ENCODE measurements at regions not wholly inside any gene's neighbourhood (a gene's known extent, or its start where the extent isn't known, plus 50 kb on each side); places are given as distances from the start of the nearest gene placed in this dataset.

DNA sequence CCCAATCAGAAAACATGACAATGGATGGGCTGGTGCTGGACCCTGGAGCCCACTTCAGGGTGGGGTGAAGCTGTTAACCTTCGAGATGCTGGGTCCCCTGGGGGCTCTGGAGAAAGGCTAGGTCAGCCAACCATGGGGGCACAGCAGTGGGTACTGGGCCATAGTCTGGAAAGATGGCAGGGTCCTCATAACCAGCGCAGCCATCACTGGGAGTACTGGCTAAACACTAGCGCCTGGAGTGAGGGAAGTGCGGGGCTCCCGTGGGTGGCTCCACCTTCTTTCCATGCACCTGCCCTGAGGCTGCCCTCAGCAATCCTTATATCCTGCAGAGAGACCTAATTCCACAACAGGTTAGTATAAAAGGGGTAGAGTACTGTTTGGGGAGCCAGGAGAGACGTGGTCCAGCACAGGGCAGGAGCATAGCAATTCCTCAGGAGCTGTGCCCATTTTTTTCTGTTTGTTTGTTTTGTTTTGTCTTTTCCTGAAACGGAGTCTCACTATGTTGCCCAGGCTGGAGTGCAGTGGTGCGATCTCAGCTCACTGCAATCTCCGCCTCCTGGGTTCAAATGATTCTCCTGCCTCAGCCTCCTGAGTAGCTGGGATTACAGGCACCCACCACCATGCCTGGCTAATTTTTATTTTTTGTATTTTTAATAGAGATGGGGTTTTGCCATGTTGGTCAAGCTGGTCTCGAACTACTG, 122.6 kb upstream of the MEF2A start:
- DNase-seq: no peak

DNA sequence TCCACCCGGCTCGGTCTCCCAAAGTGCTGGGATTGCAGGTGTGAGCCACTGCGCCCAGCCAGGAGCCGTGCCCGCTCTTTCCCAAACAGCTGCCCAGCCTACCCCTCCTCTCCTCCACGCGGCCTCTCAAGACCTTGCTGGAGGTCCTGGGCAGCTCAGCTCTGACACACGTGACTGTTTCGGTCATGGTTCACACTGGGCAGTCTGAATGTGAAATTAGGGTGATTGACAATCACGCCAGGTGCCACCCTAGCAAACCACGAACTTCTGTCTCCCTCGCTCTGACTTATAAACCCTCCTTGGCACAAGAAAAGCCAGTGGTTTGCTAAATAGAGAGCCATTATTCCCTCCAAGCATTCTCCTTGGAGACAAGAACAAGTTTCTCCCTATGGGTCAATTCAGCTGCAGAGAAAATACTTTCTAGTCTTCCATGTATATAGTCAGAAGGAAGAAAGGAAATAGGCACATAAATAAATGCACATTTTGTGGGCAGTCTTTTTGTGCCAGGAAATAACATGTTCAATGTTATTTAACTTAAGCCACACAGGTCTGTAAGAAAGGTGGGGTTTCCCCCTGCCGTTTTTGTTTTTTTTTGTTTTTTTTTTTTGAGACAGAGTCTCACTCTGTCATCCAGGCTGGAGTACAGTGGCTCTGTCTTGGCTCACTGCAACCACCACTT, 121.9 kb upstream of the MEF2A start:
- DNase-seq: no peak

More for the DNA sequence above, 122.6 kb upstream of the MEF2A start:
- Histone ChIP-seq H3K27ac (peak overlapping the region; percentile 38 to 85 (median 66)), H3K4me1 (peaks cover 16 to 61% (median 32%) of the 10 kb centered on the region in 3 donors), H3K4me3 (no peak overlapping the region), H3K9me3 (no peaks in the 10 kb centered on the region), H3K36me3 (no peaks in the 10 kb centered on the region), H3K27me3 (no peaks in the 10 kb centered on the region)
- TF ChIP-seq, protein P1, sequence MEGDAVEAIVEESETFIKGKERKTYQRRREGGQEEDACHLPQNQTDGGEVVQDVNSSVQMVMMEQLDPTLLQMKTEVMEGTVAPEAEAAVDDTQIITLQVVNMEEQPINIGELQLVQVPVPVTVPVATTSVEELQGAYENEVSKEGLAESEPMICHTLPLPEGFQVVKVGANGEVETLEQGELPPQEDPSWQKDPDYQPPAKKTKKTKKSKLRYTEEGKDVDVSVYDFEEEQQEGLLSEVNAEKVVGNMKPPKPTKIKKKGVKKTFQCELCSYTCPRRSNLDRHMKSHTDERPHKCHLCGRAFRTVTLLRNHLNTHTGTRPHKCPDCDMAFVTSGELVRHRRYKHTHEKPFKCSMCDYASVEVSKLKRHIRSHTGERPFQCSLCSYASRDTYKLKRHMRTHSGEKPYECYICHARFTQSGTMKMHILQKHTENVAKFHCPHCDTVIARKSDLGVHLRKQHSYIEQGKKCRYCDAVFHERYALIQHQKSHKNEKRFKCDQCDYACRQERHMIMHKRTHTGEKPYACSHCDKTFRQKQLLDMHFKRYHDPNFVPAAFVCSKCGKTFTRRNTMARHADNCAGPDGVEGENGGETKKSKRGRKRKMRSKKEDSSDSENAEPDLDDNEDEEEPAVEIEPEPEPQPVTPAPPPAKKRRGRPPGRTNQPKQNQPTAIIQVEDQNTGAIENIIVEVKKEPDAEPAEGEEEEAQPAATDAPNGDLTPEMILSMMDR (IDR thresholded peaks at IDR 0.05): no peak
- no peak for TF ChIP-seq POLR2A (IDR thresholded peaks at IDR 0.05)
- 50 to 81% methylated on average over 7 to 9 of the region's 10 CpGs for WGBS, 2 donors
- intact Hi-C loops (cut with DNase I): loop anchor here (10.0 kb wide), 1 partner anchor 122 kb away; the partner anchor contains the start of gene MEF2A

DNA sequence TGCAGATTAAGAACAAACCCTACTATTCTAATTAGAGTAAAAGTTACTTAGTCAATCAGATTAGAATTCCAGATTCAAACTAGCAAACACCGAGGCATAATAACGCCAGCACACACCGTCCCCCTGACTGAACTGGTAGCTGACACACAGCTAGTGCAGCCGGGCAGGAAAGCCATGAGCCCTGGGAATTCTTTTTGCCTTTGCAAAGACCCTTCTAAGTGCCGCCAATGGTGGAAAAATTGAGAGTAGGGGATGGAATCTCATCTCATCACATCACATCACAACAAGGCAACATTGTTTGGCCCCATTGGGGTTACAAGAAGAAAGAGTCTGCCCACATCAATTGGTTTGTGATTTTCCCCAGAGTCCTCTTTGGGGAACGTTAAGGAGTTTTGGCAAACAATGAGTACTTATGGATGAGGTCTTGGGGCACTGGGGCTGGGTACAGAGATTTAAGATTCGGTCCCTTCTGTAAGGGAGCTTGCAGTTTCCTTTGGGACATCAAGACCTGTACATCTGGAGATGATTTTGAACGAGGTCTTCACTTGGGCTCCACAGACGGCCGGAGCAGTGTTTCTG, 120.4 kb upstream of the MEF2A start:
- no peak overlapping the region for H3K27ac ChIP-seq
- H3K9me3 ChIP-seq: no peaks in the 10 kb centered on the region
- no peak for DNase-seq
- no peaks in the 10 kb centered on the region for H3K27me3 ChIP-seq
- peaks cover 17 to 67% (median 31%) of the 10 kb centered on the region in 3 donors for H3K4me1 ChIP-seq
- H3K4me3 ChIP-seq: no peak overlapping the region
- no peak for TF ChIP-seq POLR2A (IDR thresholded peaks at IDR 0.05)
- TF ChIP-seq, protein P1 (IDR thresholded peaks at IDR 0.05): no peak
- 84 to 89% methylated on average over 7 to 10 of the region's 10 CpGs for WGBS, 2 donors
- intact Hi-C loops (cut with DNase I): loop anchor here (10.0 kb wide), 1 partner anchor 119 kb away; the partner anchor contains the start of gene MEF2A
- no peaks in the 10 kb centered on the region for H3K36me3 ChIP-seq

More for the DNA sequence above, 121.9 kb upstream of the MEF2A start:
- H3K4me3 ChIP-seq: no peak overlapping the region
- no peaks in the 10 kb centered on the region for H3K9me3 ChIP-seq
- peaks cover 16 to 57% (median 31%) of the 10 kb centered on the region in 3 donors for H3K4me1 ChIP-seq
- H3K27me3 ChIP-seq: no peaks in the 10 kb centered on the region
- TF ChIP-seq POLR2A (IDR thresholded peaks at IDR 0.05): no peak
- TF ChIP-seq, protein P1 (IDR thresholded peaks at IDR 0.05): no peak
- intact Hi-C loops (cut with DNase I): loop anchor here (10.0 kb wide), 1 partner anchor 121 kb away; the partner anchor contains the start of gene MEF2A
- H3K36me3 ChIP-seq: no peaks in the 10 kb centered on the region
- WGBS, 2 donors: 46 to 74% methylated on average over 8 to 11 of the region's 13 CpGs
- peak overlapping the region in 3 of 4 donors; percentile 64 to 85 (median 69) for H3K27ac ChIP-seq

DNA sequence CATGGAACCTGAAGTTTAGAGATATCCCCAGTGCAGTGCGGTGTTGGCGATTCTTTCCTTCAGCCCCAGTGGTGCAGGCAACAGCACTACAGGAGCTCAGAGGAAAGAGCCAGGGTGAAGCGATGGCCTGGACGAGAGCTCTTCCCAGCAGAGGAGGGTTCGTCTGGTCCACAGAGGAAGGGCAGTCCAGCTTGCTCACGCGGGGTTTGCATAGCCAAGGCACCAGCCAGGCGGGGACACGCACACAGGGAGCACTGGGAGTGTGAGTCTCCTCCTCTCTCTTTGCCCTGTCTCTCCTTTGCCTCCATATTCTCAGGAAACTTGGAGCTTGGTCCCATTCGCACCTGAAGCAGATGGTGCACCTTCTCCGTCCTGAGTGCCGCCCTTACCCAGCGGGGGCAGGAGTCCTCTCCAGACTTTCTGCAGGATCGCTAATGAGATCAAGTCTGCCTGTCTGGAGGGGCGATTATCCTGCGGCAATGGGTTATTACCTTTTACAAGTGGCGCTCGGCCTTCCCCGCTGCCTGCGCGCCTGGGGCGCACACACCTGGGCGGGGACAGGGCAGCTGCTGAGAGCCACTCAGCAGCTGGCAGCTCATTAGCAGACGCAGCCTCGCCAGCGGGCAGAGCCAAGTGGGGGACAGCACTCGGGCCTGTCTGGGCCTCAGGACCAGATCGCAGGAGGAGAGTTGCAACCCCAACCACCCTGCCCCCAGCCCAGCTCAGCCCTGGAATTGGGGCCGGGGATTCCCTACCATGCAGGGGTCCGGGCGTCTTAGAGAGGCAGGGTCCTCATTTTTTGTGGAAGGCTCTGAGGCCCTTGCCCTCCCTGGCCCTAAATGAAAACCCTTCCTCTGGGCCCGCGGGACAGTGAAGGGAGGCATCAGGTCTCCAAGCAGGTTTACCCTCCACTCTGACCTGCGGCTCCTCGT, 119.0 kb upstream of the MEF2A start:
- peaks cover 28 to 67% (median 37%) of the 10 kb centered on the region in 3 donors for H3K4me1 ChIP-seq
- TF ChIP-seq, protein P1 (IDR thresholded peaks at IDR 0.05): no peak
- no peak for TF ChIP-seq POLR2A (IDR thresholded peaks at IDR 0.05)
- 79 to 80% methylated on average over 1 to 17 of the region's 35 CpGs for WGBS, 2 donors
- no peaks in the 10 kb centered on the region for H3K9me3 ChIP-seq
- intact Hi-C loops (cut with DNase I): loop anchor here (10.0 kb wide), 1 partner anchor 118 kb away; the partner anchor contains the start of gene MEF2A
- no peak overlapping the region for H3K27ac ChIP-seq
- H3K36me3 ChIP-seq: no peaks in the 10 kb centered on the region
- DNase-seq: no peak
- no peak overlapping the region for H3K4me3 ChIP-seq
- no peaks in the 10 kb centered on the region for H3K27me3 ChIP-seq

All from esophagus squamous epithelium (tissue), 5 donors.